Activated CD8-positive, alpha-beta memory T cell treated with anti-CD3 and anti-CD28 coated beads, Interleukin-2, amount 50 U/mL, for 48 hours (primary cell): ENCODE measurements at regions not wholly inside any gene's neighbourhood (a gene's known extent, or its start where the extent isn't known, plus 50 kb on each side); places are given as distances from the start of the nearest gene placed in this dataset.

Experiments used
- DNase-seq: peaks from one replicate; pipeline ENCODE4 v3.0.0-alpha.2; 2020

DNA sequence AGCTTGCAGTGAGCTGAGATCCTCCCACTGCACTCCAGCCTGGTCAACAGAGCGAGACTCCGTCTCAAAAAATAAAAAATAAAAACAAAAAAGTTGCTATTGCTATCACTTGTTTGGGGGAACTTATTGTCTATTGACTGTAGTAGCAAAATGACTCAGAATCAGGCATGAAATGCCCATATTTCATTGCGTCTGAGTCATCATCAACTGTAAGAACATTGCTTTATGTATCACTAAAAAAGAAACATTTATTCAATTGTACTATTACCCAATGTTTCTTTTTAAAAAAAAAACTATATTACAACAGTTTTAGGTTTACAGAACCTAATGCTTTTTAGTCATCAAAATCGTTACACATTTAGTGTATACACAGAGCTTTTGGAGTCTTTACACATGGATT, 91.0 kb upstream of the FMN2 start:
- DNase-seq = no peak

DNA sequence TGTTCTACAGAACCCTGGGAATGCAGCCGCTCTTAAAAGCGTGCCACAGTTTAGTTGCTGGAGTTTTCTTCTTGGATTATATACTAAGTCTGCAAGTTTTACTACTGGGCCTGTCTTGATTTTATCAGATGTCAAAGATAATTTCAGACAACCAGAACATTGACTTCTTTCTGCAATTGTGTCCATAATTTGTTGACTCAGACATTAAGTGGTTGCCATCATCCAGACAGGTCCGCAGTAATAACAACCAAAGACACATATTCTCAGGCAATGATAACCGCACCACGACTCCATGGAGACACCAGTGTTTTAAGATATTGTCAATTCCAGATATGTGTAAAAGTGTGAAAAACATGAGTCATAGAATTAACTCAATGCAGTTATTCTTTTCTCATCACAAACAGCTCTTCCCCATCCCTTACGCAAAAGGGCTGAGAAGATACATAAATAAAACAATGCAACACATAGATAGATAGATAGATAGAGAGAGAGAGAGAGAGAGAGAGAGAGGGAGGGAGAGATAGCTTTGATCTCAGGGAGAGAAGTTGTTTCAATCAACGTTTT, 90.4 kb upstream of the FMN2 start:
- no peak for DNase-seq

DNA sequence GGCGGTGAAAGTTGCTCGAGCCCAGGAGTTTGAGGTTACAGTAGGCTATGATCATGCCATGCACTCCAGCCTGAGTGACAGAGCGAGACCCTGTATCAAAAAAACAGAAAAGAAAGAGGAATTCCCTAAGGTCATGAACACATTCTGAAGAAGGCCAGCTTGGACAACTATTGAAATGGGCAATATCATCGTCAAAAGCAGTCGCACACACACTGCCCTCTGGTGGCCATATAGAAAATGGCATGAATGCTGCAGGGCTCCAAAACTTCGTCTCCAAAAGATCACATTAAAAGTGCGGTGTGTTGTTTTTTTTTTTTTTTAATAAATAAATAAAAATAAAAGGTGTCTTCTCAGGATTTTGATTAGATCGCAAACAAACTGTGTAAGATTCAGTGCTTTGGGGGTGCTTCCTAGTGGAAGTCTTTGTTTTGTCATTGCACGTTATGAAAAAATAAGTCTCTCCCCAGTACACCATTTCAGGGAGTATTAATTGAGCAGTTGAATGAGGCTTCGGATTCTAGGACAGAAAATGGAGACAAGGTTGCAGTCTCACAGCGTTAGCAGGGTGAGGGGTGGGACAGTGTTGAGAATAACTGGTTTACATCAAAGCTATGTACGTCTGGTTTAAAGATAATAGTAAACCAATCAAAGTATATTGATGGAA, 87.5 kb upstream of the FMN2 start:
- DNase-seq = no peak

DNA sequence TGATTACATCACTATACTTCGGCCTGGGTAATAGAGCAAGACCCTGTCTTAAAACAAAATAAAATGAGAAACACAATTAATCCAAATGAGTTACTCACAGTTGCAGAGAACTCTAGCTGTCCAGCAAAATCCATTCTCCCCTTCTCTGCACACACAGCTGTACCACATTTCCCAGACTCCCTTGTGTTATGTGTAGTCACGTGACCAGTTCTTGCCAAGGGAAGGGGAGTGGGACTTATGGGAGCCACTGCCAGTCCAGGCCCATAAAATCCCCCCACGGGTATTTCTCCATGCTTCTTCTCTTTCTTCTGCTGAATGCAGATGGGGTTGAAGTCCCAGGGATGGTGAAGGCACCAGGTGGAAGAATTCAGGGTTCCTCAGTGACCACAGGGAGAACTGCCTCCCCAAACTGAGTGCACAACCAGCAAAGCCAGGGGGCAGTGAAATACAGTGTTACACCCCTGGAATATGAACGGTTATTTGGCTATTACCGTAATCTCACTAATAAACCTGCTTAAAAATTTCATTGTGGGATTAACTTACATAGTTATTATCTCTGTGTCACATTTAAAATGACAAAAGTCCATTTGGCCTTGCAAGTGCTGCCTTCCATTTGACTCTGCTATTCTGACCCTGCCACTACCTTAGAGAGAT, 85.6 kb upstream of the FMN2 start:
- no peak for DNase-seq

DNA sequence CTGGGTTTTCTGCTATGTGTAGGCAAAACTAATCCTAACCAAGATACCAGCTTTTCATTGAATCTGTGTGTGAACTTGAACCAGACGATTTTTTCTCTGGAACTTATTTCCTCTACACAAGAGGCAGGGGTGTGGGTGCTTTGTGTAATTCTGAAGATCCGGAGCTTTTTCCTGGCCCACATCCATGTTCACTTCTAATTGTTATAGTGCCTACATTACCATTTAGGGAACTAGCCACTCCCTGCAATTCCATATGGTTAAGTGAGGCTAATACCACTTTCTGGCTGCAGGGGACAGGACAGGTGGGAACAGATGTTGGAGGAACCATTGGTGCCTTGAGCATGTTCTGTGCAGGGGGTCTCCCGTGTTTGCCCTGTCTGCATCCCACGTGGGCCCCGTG, 83.4 kb upstream of the FMN2 start:
- no peak for DNase-seq

DNA sequence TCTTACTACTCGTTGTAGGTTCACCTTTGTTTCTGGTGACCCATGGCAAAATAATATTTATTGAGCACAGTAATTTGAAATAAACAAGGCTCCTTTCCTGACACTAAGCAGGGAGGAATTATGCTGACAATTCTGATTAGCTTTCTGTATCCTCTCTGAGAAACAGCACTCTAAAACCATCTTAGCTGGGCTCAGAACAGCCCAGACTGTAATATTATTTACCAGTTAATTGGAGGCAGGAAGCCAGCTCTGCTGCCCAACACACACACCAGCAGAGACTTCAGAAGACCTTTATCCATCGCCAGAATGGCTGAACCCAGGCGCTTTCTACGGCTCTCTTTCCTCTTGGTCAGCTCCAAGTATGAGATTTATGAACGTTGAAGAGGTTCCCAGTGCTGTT, 77.6 kb upstream of the FMN2 start:
- no peak for DNase-seq

DNA sequence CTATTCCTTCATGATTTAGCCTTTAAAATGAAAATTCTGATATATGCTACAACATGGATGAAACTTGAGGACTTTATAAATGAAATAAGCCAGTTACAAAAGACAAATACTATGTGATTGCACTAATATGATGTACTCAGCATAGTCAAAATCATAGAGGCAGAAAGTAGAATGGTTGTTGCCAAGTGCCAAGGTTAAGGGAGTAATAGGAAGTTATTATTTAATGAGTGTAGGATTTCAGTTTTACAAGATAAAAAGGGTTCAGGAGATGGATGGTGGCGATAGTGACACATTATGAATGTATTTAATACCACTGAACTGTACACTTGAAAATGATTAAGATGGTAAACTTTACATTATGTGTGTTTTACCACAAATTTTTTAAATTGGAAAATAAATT, 73.1 kb upstream of the FMN2 start:
- DNase-seq = no peak

DNA sequence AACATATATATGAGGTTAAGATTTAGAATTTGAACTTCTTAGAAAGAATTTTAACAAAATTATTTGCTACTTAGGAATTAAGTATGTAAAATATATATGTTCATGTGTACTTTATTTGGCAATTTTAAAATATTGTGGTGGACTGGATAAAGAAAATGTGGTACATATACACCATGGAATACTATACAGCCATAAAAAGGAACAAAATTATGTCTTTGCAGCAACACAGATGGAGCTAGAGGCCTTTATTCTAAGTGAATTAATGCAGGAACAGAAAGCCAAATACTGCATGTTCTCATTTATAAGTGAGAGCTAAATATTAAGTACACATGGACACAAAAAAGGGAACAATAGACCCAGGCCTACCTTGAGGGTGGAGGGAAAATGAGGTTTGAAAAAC, 72.2 kb upstream of the FMN2 start:
- no peak for DNase-seq

DNA sequence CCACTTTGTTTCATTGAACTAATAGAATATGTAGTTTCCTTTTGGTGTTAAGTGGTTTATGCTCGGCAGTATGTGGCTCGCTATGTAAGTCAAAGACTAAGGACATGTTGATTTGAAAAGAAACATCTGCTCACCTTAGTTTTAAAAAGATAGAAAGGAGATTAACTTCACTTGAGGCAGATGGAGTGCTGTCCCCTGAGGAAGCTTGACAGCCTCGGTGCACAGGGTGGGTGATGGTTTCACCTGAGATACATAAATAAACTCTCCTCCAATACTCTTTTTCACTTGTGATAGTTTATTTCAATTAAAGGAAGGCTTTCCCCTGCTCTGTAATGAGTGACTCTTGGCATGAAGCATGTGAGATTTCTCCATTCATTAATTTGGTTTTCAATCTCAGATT, 70.8 kb upstream of the FMN2 start:
- DNase-seq = no peak

DNA sequence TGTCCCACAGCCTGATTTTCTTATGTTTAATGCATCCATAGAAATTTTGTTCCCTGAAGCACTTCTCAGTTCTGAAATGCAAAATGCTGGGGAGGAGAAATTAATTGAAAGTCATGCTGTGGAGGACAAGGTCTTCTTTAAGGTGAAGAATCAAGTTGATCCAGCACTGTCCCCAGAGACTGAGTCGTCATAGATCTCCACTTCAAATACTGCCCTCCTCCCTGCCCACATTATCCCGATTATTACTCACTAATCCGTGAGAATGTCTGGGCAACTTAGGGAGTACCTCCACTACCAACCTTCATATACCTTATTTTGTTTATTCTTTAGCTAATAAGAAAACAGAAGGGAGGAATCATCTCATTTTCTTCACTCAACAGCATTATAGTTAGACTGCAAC, 70.0 kb upstream of the FMN2 start:
- no peak for DNase-seq

DNA sequence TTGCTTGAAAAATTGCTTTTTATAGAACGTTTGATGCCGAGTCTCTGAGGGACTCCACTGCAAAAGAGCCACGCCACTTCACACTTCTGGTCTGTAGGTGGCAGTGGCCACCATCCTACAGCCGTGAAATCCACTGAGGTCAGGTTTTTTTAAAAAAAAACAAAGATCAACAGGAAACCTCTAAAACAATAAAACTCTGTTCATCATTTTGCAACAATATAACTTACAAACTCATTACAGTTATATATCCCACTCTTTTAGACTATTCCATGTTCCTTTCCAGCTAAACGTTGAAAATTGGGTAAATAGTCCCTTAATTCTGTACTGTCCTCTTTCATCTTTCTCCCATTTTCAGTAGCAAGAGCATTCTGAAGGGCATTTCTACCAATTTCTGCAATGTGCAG, 64.6 kb upstream of the FMN2 start:
- DNase-seq = no peak

DNA sequence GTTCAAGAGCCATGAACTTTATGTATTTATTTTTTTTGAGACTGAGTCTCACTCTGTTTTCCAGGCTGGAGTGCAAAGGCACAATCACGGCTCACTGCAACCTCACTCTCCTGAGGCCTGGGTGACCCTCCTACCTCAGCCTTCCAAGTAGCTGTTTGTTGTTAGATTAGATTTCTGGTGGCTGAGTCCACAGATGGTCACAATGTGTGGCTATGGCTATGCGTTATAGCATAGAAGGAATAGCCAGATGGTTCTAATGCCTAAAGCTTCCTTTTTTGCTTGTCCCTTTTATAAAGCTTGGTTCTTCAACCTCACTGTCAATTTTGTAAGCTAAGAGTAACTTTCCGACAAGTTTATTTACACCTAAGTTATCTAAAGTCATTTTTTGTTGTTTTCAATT, 62.3 kb upstream of the FMN2 start:
- DNase-seq = no peak

DNA sequence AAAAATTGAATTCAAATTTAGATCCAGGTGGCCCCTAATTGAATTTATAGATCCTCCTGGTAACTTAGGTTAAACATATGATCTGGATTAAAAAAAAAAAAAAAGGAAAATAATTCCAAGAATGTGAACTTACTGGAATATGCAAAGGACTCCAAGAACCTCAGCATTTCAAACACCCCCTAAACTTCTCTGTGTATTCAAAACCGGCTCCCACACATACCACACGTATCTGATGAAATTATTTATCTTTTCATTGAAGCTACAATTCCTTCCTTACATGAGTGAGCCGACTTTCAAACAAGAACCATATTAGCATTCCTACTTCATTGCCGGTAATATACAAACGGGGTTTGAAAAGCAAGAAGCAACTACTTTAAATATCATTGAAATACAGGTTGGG, 61.4 kb upstream of the FMN2 start:
- no peak for DNase-seq

DNA sequence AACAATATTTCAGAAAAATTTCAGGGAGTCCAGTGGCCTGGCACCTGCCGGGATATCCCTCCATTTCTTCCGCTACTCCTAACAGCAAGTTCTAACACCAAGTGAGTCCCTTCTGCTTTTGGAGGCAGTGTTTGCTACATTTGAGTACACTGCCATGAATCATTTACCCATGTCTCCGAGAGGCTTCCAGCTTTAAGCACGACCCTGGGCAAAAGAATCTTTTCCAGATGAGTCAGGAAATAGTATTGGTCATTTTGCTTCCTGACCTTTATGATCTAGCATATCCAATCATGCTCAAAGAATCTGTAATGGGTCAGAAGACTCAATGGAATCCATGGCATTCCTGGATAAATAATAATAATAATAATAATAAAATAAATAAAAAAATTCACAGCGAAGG, 60.7 kb upstream of the FMN2 start:
- no peak for DNase-seq

DNA sequence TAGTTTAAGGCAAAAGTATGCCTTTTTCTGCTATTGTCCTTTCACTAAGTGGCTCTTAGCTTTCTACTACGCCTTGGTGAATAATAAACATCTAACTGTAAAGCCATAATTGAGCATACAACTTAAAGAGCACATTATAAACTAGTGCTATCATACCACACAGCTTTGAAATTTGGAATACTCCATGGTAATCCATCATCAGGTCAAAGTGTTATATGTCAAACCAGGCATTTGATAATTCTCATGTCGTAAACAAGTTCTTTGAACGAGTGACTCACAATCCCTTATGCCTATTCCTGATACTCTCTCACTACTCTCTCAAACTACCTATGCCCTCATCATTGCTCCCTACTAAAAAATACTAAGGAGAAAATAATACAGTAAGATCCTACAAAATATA, 60.3 kb upstream of the FMN2 start:
- DNase-seq = no peak

DNA sequence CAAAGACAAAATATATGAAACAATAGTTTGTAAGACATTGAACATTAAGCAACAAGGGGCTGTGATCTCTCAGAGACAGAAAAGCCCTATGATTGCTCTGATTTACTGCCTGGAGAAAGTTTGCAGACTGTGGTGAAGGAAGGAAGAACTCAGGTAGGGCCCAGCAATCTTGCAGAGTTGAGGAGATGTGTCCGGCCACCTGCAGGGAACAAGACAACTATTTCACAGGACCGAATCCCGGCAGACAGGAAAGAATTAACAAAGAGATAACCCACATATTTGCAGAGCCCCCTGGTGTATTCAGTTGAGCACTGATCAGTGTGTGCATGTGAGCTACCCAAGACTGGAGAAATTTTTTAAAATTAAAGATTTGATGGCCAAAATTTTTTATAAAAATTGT, 58.3 kb upstream of the FMN2 start:
- DNase-seq = no peak

DNA sequence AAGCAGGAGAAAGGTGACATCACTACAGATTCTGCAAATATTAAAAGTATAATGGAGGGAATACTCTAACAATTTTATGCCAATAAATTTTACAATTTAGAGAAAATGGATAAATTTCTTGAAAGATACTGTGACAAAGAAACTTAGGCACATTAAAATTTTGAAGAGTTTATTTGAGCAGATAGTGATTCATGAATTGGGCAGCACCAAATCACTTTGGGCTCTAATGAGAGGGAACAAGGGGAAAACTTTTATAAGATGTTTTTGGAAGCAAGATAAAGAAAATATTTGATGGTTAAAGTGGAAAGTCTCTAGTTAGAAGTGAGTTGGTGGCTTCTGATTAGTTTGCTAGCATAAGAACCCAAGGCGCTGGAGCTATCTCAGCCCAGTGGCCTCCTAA, 55.2 kb upstream of the FMN2 start:
- no peak for DNase-seq
